ENCODE measurements at regions not wholly inside any gene's neighbourhood (a gene's known extent, or its start where the extent isn't known, plus 50 kb on each side); places are given as distances from the start of the nearest gene placed in this dataset.
"Not testable (repeated sequence)": the region's sequence is repeated elsewhere in the genome, so short reads cannot be mapped to it uniquely, and the experiment has no call there.

DNA sequence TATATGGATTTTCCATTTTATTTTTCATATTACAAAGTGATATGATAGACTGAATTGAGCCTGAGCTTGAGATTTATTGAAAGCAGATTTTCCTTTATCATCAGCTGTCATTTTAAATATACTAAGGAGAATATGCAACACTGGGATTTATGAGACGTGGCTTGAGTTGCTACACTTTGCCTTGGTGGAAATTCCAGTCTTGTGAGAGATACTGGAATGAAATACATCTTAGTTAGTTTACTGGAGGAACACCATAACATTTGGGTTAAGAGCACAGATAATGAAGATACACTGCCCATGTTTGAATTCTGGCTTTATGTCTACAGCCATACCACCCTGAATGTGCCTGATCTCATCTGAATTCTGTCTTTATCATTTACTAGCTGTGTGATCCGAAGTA is 86.5 kb upstream of the IFNGR1 start:
- TF ChIP-seq, protein P1, sequence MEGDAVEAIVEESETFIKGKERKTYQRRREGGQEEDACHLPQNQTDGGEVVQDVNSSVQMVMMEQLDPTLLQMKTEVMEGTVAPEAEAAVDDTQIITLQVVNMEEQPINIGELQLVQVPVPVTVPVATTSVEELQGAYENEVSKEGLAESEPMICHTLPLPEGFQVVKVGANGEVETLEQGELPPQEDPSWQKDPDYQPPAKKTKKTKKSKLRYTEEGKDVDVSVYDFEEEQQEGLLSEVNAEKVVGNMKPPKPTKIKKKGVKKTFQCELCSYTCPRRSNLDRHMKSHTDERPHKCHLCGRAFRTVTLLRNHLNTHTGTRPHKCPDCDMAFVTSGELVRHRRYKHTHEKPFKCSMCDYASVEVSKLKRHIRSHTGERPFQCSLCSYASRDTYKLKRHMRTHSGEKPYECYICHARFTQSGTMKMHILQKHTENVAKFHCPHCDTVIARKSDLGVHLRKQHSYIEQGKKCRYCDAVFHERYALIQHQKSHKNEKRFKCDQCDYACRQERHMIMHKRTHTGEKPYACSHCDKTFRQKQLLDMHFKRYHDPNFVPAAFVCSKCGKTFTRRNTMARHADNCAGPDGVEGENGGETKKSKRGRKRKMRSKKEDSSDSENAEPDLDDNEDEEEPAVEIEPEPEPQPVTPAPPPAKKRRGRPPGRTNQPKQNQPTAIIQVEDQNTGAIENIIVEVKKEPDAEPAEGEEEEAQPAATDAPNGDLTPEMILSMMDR (conservative IDR thresholded peaks at IDR 0.05; ENCODE audit: low read depth, low read length) = no peak
- no peak overlapping the region for H3K4me3 ChIP-seq (ENCODE audit: low read depth, low read length)
- DNase-seq (ENCODE audit: low read depth) = no peak

DNA sequence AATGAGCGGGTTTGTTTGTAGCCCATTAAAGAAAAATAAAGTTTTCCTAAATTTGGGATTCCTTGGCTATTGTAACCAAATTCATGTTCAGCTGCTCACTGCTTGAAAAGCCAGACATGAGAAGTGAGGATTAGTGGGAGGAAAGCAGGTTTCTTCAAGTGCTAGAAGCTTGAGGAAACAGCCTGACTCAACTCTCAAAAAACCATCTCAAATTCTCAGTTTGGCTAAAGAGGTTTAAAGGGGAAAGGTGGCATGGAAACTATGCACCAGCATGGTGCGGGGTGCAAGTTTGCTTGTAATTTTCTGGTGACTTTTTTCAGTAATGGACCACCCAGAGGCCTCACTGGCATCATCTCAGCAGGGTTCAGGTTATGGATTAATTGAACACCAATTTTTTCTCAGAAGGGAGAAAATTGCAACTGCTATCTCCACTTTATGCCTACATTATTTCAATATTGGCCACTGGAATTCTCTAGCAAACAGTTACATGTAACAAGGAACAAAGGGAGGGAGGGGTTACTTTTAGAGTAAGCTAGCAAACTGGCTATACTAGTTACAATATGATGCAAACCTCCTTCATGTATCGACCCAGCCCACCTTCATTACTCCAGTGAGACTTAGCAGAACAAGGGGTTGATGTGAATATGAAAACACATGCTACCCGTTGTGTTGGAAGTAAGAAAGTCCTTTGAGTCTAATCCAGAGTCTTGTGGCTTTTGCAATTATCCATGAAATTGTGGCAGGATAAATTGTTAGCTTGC is 85.0 kb upstream of the IFNGR1 start:
- H3K4me3 ChIP-seq (ENCODE audit: low read depth, low read length) = no peak overlapping the region
- DNase-seq (ENCODE audit: low read depth) = no peak
- TF ChIP-seq, protein P1 (conservative IDR thresholded peaks at IDR 0.05; ENCODE audit: low read depth, low read length) = no peak

DNA sequence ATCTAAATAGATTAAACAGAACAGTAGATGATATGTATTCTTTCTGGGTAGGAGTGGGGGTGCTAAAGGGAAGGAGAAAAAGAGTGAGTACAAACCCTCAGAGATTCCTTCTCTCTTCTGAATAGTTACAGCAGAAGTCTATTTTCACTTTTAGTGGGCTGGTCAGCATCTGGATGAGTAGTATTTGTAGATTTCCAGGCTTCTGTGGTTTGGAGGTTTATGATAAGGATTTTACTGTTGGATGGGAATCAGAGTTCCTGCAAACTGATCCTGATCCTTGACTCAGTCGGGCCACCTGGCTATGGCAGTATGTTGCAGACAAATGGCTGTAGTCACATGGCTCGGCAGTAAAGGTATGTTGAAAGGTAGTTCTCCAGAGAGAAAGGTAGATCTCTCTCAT is 84.3 kb upstream of the IFNGR1 start:
- TF ChIP-seq, protein P1 (conservative IDR thresholded peaks at IDR 0.05; ENCODE audit: low read depth, low read length) = no peak
- no peak for DNase-seq (ENCODE audit: low read depth)
- no peak overlapping the region for H3K4me3 ChIP-seq (ENCODE audit: low read depth, low read length)

DNA sequence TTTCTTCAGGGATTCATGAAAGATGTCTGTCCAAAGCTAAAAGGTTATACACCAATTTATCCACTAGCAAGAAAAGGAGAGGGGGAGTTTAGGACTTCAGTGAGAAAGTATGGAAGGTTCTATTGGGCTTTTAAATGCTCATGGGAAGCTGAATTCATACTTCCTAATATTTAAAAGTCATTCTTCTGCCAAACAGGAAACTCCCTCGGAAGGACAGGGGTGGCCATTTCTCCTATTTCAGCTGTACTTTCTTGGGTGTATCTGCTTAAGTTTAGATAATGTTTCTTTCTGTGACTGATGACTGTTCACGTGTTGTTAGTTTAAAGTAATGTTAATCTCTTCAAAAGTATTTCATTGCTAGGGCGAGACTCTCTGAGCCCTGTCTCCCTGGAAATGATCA is 80.5 kb upstream of the IFNGR1 start:
- no peak overlapping the region for H3K4me3 ChIP-seq (ENCODE audit: low read depth, low read length)
- DNase-seq (ENCODE audit: low read depth) = no peak
- TF ChIP-seq, protein P1 (conservative IDR thresholded peaks at IDR 0.05; ENCODE audit: low read depth, low read length) = no peak

DNA sequence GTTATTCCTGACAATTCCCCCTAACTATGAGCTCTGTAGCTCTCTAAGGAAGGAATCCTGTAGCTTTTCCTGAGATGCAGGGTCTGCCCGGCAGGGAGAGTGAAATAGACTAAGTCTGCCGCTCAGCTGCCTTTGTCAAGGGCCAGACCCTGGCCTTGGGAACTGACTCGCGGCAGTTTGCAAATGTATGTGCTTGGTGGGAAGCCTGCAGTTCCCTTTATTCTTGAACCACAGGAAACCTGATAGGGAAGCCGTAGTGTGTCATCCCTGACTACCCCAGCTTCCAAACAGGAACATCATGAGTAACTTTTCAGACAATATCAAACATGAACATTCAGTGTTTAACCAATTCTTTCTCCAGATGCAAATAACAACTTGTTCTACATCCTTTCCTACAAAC is 78.7 kb upstream of the IFNGR1 start:
- DNase-seq (ENCODE audit: low read depth) = no peak
- TF ChIP-seq, protein P1 (conservative IDR thresholded peaks at IDR 0.05; ENCODE audit: low read depth, low read length) = no peak
- no peak overlapping the region for H3K4me3 ChIP-seq (ENCODE audit: low read depth, low read length)

DNA sequence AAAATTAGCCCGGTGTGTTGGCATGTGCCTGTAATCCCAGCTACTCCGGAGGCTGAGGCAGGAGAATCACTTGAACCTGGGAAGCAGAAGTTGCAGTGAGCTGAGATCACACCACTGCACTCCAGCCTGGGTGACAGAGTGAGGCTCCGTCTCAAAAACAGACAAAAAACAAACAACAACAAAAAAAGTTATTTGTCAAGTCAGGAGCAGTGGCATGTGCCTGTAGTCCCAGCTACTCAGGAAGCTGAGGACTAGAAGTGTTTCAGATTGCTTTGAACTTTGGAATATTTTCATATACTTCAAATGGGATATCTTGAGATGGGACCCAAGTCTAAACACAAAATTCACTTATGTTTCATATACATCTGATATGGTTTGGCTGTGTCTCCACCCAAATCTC is 73.1 kb upstream of the IFNGR1 start:
- DNase-seq (ENCODE audit: low read depth); H3K4me3 ChIP-seq (ENCODE audit: low read depth, low read length): not testable (repeated sequence)

DNA sequence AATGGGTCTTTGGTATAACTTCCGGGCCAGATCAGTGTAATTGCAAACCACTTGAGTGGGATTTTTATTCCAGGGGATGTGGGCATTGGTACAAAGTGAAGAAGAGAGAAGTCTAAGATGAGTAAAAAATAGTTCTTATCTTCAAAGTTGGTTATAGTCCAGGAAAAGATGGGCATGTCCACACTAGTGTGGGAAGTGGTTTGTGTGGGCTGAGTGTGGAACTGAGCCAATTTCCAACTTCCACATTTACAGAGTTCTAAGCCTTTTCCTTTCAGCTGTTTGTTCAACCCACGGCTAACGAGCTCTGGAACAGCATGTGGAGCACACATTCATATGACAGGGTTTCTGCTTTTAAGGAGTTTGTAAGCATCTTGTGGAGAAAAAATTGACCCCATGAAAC is 72.3 kb upstream of the IFNGR1 start:
- no peak overlapping the region for H3K4me3 ChIP-seq (ENCODE audit: low read depth, low read length)
- DNase-seq (ENCODE audit: low read depth) = no peak
- TF ChIP-seq, protein P1 (conservative IDR thresholded peaks at IDR 0.05; ENCODE audit: low read depth, low read length) = no peak
